H1 (cell line): ENCODE measurements at regions not wholly inside any gene's neighbourhood (a gene's known extent, or its start where the extent isn't known, plus 50 kb on each side); places are given as distances from the start of the nearest gene placed in this dataset.

Source experiments
- CTCF ChIA-PET: fragments of 300-600 bp; sonication (Branson Sonifier 250); formaldehyde crosslinking; loops from one replicate; lab custom pipeline; 2021; ENCODE audit not compliant: partially characterized antibody; lab: Charles Lee
- POLR2A ChIA-PET: fragments of 300-600 bp; sonication (Branson Sonifier 250); formaldehyde crosslinking; loops from one replicate; lab custom pipeline; 2021; ENCODE audit warnings: inconsistent platforms; ENCODE audit not compliant: partially characterized antibody; lab: Charles Lee
- DNase-seq, 2 experiments: peaks; one replicate each; pipeline versions ENCODE4 v3.0.0 to v3.0.0-alpha.2; 2010 to 2022; ENCODE audit warnings: low spot score in 2 of 2, low read depth in 1 of 2, mixed read lengths in 1 of 2
- FAIRE-seq: peaks from 2 replicates; lab custom pipeline; 2011; peaks lifted over from hg19 to GRCh38; lab: Jason Lieb, UNC
- H2AFZ ChIP-seq: 2 replicates; pipeline ENCODE4 v1.8.1; 2012; ENCODE audit warnings: low read length, inconsistent platforms
- H2AK5ac ChIP-seq: 2 replicates; pipeline ENCODE4 v1.6.1; 2013; ENCODE audit warnings: low read depth, low read length
- H2BK120ac ChIP-seq: replicated peaks from 2 replicates; pipeline ENCODE3; 2013; ENCODE audit warnings: low read depth, low read length, inconsistent platforms
- H2BK12ac ChIP-seq: 2 replicates; pipeline ENCODE4 v1.6.1; 2013; ENCODE audit warnings: low read depth, low read length
- H2BK15ac ChIP-seq: 2 replicates; pipeline ENCODE4 v1.6.1; 2013; ENCODE audit warnings: low read length
- H2BK20ac ChIP-seq: 2 replicates; pipeline ENCODE4 v1.6.1; 2013; ENCODE audit warnings: low read length
- H2BK5ac ChIP-seq: 2 replicates; pipeline ENCODE4 v1.6.1; 2013; ENCODE audit warnings: low read depth, low read length
- H3K14ac ChIP-seq: 2 replicates; pipeline ENCODE4 v1.6.1; 2013; ENCODE audit warnings: inconsistent platforms; ENCODE audit not compliant: insufficient read length
- H3K18ac ChIP-seq: 2 replicates; pipeline ENCODE4 v1.6.1; 2013; ENCODE audit warnings: low read length; ENCODE audit errors: extremely low read depth
- H3K23ac ChIP-seq: 2 replicates; pipeline ENCODE4 v1.6.1; 2013; ENCODE audit warnings: inconsistent platforms; ENCODE audit not compliant: insufficient read length
- H3K23me2 ChIP-seq: 2 replicates; pipeline ENCODE4 v1.6.1; 2013; ENCODE audit warnings: low read depth, low read length
- H3K27ac ChIP-seq: 2 replicates; pipeline ENCODE4 v1.6.1; 2011; ENCODE audit warnings: low read depth, low read length, inconsistent platforms
- H3K27me3 ChIP-seq, 4 experiments: replicated peaks in 1 of 4; 1 replicate in 1 of 4; 2 replicates in 3 of 4; pipeline versions ENCODE4 v1.6.1 to v1.8.1; 2011 to 2013; ENCODE audit warnings: low read length in 3 of 4, mild to moderate bottlenecking in 3 of 4, inconsistent platforms in 2 of 4, mixed read lengths in 2 of 4, moderate library complexity in 1 of 4; ENCODE audit not compliant: control insufficient read depth in 3 of 4, insufficient read depth in 3 of 4; ENCODE audit errors: extremely low read depth in 1 of 4
- H3K36me3 ChIP-seq, 4 experiments: 2 replicates each; pipeline versions ENCODE4 v1.6.1 to v1.8.1; 2011 to 2013; ENCODE audit warnings: mild to moderate bottlenecking in 4 of 4, low read length in 3 of 4, moderate library complexity in 2 of 4, control low read depth in 1 of 4, inconsistent platforms in 1 of 4; ENCODE audit not compliant: insufficient read depth in 4 of 4, control insufficient read depth in 2 of 4
- H3K4ac ChIP-seq: replicated peaks from 2 replicates; pipeline ENCODE3; 2013; ENCODE audit warnings: low read length, low read depth, mixed read lengths, inconsistent platforms; ENCODE audit not compliant: insufficient read length
- H3K4me1 ChIP-seq, 4 experiments: replicated peaks in 1 of 4; 1 replicate in 1 of 4; 2 replicates in 3 of 4; pipeline versions ENCODE4 v1.6.1 to v1.8.1; 2011 to 2013; ENCODE audit warnings: low read length in 3 of 4, inconsistent platforms in 2 of 4, mixed read lengths in 1 of 4; ENCODE audit not compliant: insufficient read depth in 4 of 4, control insufficient read depth in 3 of 4
- H3K4me2 ChIP-seq, 2 experiments: 2 replicates each; pipeline versions ENCODE4 v1.6.1 to v1.8.1; 2011 to 2013; ENCODE audit warnings: low read depth in 2 of 2, low read length in 2 of 2, control low read depth in 1 of 2, inconsistent platforms in 1 of 2, mild to moderate bottlenecking in 1 of 2; ENCODE audit not compliant: insufficient read depth in 1 of 2
- H3K4me3 ChIP-seq, 4 experiments: fragments of 200-600, 300-600 bp in 1 of 4; sonication (generic), shearing (Covaris generic), sonication (Bioruptor Twin) in 1 of 4; 2 replicates each; pipeline versions ENCODE4 v1.5.1 to v1.8.1; 2011 to 2016; ENCODE audit warnings: low read length in 4 of 4, low read depth in 3 of 4, control low read depth in 2 of 4, inconsistent platforms in 2 of 4, mild to moderate bottlenecking in 2 of 4, mixed read lengths in 1 of 4, moderate library complexity in 1 of 4; ENCODE audit not compliant: insufficient read depth in 2 of 4; ENCODE audit errors: extremely low read depth in 1 of 4
- H3K56ac ChIP-seq: replicated peaks from 2 replicates; pipeline ENCODE3; 2013; ENCODE audit warnings: low read depth, mild to moderate bottlenecking, mixed read lengths, low read length, inconsistent platforms; ENCODE audit not compliant: insufficient read length
- H3K79me1 ChIP-seq: 2 replicates; pipeline ENCODE4 v1.6.1; 2013; ENCODE audit warnings: low read depth, low read length, control low read depth
- H3K79me2 ChIP-seq, 2 experiments: 2 replicates each; pipeline versions ENCODE4 v1.6.1 to v1.8.1; 2012 to 2013; ENCODE audit warnings: low read length in 2 of 2, mild to moderate bottlenecking in 2 of 2, inconsistent platforms in 1 of 2; ENCODE audit not compliant: insufficient read depth in 2 of 2, control insufficient read depth in 1 of 2
- H3K9ac ChIP-seq, 4 experiments: replicated peaks in 1 of 4; 1 replicate in 1 of 4; 2 replicates in 3 of 4; pipeline versions ENCODE4 v1.6.1 to v1.8.1; 2011 to 2013; ENCODE audit warnings: low read depth in 3 of 4, low read length in 3 of 4, control low read depth in 2 of 4, mild to moderate bottlenecking in 2 of 4, moderate library complexity in 2 of 4, inconsistent platforms in 1 of 4; ENCODE audit errors: extremely low read depth in 1 of 4
- H3K9me3 ChIP-seq, 2 experiments: 2 replicates each; pipeline versions ENCODE4 v1.6.1 to v1.8.1; 2012 to 2013; ENCODE audit warnings: mild to moderate bottlenecking in 2 of 2, moderate library complexity in 2 of 2, control low read depth in 1 of 2, inconsistent platforms in 1 of 2, low read depth in 1 of 2, low read length in 1 of 2, mixed read lengths in 1 of 2; ENCODE audit not compliant: insufficient read depth in 2 of 2
- H4K20me1 ChIP-seq, 2 experiments: replicated peaks in 1 of 2; 2 replicates each; pipeline versions ENCODE3 to v1.8.1; 2011 to 2013; ENCODE audit warnings: inconsistent platforms in 2 of 2, low read length in 2 of 2, mild to moderate bottlenecking in 1 of 2; ENCODE audit not compliant: insufficient read depth in 2 of 2, control insufficient read depth in 1 of 2
- H4K5ac ChIP-seq: 2 replicates; pipeline ENCODE4 v1.6.1; 2013; ENCODE audit warnings: low read length, low read depth, mixed read lengths, inconsistent platforms; ENCODE audit not compliant: insufficient read length
- H4K8ac ChIP-seq: 2 replicates; pipeline ENCODE4 v1.8.0; 2013; ENCODE audit warnings: mild to moderate bottlenecking, moderate library complexity, low read length, inconsistent platforms; ENCODE audit not compliant: insufficient read depth; ENCODE audit errors: extremely low read depth
- H4K91ac ChIP-seq: replicated peaks from 2 replicates; pipeline ENCODE3; 2013; ENCODE audit warnings: low read length, mixed read lengths, inconsistent platforms; ENCODE audit not compliant: insufficient read length
- JUN ChIP-seq: IDR thresholded peaks from 2 replicates; pipeline ENCODE4 v1.6.1; 2011; ENCODE audit warnings: low read depth, mild to moderate bottlenecking, improper control_type of control experiment, low read length
- NANOG ChIP-seq: IDR thresholded peaks from 2 replicates; pipeline ENCODE4 v1.6.1; 2011; ENCODE audit warnings: low read length, low read depth, mild to moderate bottlenecking, inconsistent platforms; ENCODE audit not compliant: insufficient read depth, poor library complexity, severe bottlenecking
- TEAD4 ChIP-seq: IDR thresholded peaks from 2 replicates; pipeline ENCODE4 v1.6.1; 2012; ENCODE audit warnings: low read depth, low read length, inconsistent platforms, mixed read lengths
- YY1 ChIP-seq: IDR thresholded peaks from 2 replicates; pipeline ENCODE4 v1.6.1; 2011; ENCODE audit warnings: low read depth, mild to moderate bottlenecking, low read length
- WGBS, 2 experiments: shearing (Covaris generic) in 1 of 2; methylation state at CpG; one replicate each; pipeline versions ENCODE4 v1.1.6 to v1.1.7; 2013 to 2015; ENCODE audit warnings: low lambda C conversion rate in 2 of 2, mixed read lengths in 2 of 2, inconsistent platforms in 1 of 2, low coverage in 1 of 2, missing lambda C conversion rate in 1 of 2; ENCODE audit not compliant: insufficient replicate concordance in 2 of 2, insufficient coverage in 1 of 2, insufficient read length in 1 of 2; ENCODE audit errors: extremely low coverage in 1 of 2, missing lambda C conversion rate in 1 of 2; 5-methylcytosine and 5-hydroxymethylcytosine counted together
- TF ChIP-seq, protein P1 (sequence below): IDR thresholded peaks from 2 replicates; pipeline ENCODE4 v1.6.1; 2012; ENCODE audit warnings: low read length, inconsistent platforms

- Histone ChIP-seq H4K8ac (no peak overlapping the region), H3K4ac (no peak overlapping the region), H2BK120ac (no peak overlapping the region), H3K27me3 (no peaks in the 10 kb centered on the region), H3K4me2 (no peak overlapping the region), H2BK12ac (no peak overlapping the region), H2AFZ (no peak overlapping the region), H2BK5ac (no peak overlapping the region), H4K20me1 (no peaks in the 10 kb centered on the region), H3K4me1 (no peaks in the 10 kb centered on the region), H3K79me2 (no peaks in the 10 kb centered on the region), H3K36me3 (no peaks in the 10 kb centered on the region), H2BK20ac (no peak overlapping the region), H3K9me3 (no peaks in the 10 kb centered on the region), H3K56ac (no peak overlapping the region), H4K5ac (no peak overlapping the region), H3K27ac (no peak overlapping the region), H3K9ac (no peak overlapping the region), H3K23me2 (no peaks in the 10 kb centered on the region), H2AK5ac (no peak overlapping the region), H3K14ac (no peak overlapping the region), H3K4me3 (no peak overlapping the region), H3K23ac (no peak overlapping the region), H2BK15ac (no peak overlapping the region), H3K18ac (no peak overlapping the region), H3K79me1 (no peaks in the 10 kb centered on the region), H4K91ac (no peak overlapping the region)
- CTCF ChIA-PET, result interaction anchor here (1.3 kb wide), 2 partner anchors 9 to 10 kb away, joined by 3 to 4 read pairs; no protein-coding TSS in a partner anchor
- TF ChIP-seq TEAD4 (no peak), JUN (no peak), NANOG (no peak), YY1 (no peak)
- TF ChIP-seq, protein P1, sequence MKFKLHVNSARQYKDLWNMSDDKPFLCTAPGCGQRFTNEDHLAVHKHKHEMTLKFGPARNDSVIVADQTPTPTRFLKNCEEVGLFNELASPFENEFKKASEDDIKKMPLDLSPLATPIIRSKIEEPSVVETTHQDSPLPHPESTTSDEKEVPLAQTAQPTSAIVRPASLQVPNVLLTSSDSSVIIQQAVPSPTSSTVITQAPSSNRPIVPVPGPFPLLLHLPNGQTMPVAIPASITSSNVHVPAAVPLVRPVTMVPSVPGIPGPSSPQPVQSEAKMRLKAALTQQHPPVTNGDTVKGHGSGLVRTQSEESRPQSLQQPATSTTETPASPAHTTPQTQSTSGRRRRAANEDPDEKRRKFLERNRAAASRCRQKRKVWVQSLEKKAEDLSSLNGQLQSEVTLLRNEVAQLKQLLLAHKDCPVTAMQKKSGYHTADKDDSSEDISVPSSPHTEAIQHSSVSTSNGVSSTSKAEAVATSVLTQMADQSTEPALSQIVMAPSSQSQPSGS, result no peak
- DNase-seq, result no peak
- FAIRE-seq, result no peak
- WGBS, 2 experiments, result 85% methylated on average over 4 of the region's 4 CpGs; no CpG with 5 or more reads in 1 of the 2 experiments
- POLR2A ChIA-PET, result no interaction called here
These were observed 131.6 kb upstream of the RREB1 start for GRCh38 chr6:6976193-6976592.
